WTC11 (cell line): ENCODE measurements at regions not wholly inside any gene's neighbourhood (a gene's known extent, or its start where the extent isn't known, plus 50 kb on each side); places are given as distances from the start of the nearest gene placed in this dataset.

ENCODE experiments used
- CTCF ChIP-seq: fragments of 200-600 bp; IDR thresholded peaks from 2 replicates; pipeline ENCODE4 v1.8.0; 2022; ENCODE audit warnings: antibody characterized with exemption
- USF2 ChIP-seq: sonication (generic); formaldehyde crosslinking; IDR thresholded peaks from 2 replicates; pipeline ENCODE4 v1.8.1; 2023; ENCODE audit warnings: mild to moderate bottlenecking, missing genetic modification reagents, moderate library complexity

- TF ChIP-seq CTCF (no peak), USF2 (CRISPR knock-in tag) (no peak)
These were observed 75.6 kb upstream of the TEAD1 start for GRCh38 chr11:12598330-12599256.
